A549 (cell line): ENCODE measurements at regions not wholly inside any gene's neighbourhood (a gene's known extent, or its start where the extent isn't known, plus 50 kb on each side); places are given as distances from the start of the nearest gene placed in this dataset.

ENCODE experiments used
- ATAC-seq, 2 experiments: fragments of 200-7000 bp in 1 of 2; fragments of >200 bp in 1 of 2; cut with Nextera tagmentation in 1 of 2; cut with Tn5 transposase in 1 of 2; 3 replicates each; pipeline versions ENCODE4 v1.8.0 to v1.9.1; 2018 to 2020; ENCODE audit warnings: mild to moderate bottlenecking in 1 of 2, moderate library complexity in 1 of 2
- CTCF ChIA-PET: fragments of 300-600 bp; sonication (Branson Sonifier 250); formaldehyde crosslinking; extraction: SDS; loops from one replicate; lab custom pipeline; 2021; ENCODE audit warnings: antibody characterized with exemption, inconsistent platforms; lab: Yijun Ruan, JAX
- POLR2A ChIA-PET: fragments of 350-600 bp; formaldehyde crosslinking; extraction: SDS; loops from one replicate; lab custom pipeline; 2021; ENCODE audit warnings: antibody characterized with exemption, inconsistent platforms; lab: Yijun Ruan, JAX
- DNase-seq, 2 experiments: peaks; one replicate each; pipeline versions ENCODE4 v3.0.0 to v3.0.0-alpha.2; 2011 to 2016; ENCODE audit warnings: low read depth in 1 of 2, low spot score in 1 of 2
- FAIRE-seq: peaks from 2 replicates; lab custom pipeline; 2011; peaks lifted over from hg19 to GRCh38; lab: Jason Lieb, UNC
- H3K27ac ChIP-seq, 2 experiments: fragments of >200 bp; sonication (Bioruptor Twin); formaldehyde crosslinking; 3 replicates each; pipeline ENCODE4 v1.5.1; 2016 to 2017
- H3K4me1 ChIP-seq: fragments of >200 bp; sonication (Bioruptor Twin); formaldehyde crosslinking; 3 replicates; pipeline ENCODE4 v1.6.1; 2016
- H3K4me2 ChIP-seq: fragments of >200 bp; sonication (Bioruptor Twin); formaldehyde crosslinking; 3 replicates; pipeline ENCODE4 v1.6.1; 2016
- H3K4me3 ChIP-seq: fragments of >200 bp; sonication (Bioruptor Twin); formaldehyde crosslinking; 3 replicates; pipeline ENCODE4 v1.5.1; 2016
- H3K9me3 ChIP-seq: fragments of >200 bp; sonication (Bioruptor Twin); formaldehyde crosslinking; 3 replicates; pipeline ENCODE4 v1.6.1; 2016
- CBX2 ChIP-seq: fragments of 200-600 bp; sonication (generic); IDR thresholded peaks from 2 replicates; pipeline ENCODE4 v1.6.1; 2016; ENCODE audit warnings: low read depth, mild to moderate bottlenecking, borderline replicate concordance
- CBX8 ChIP-seq: fragments of 200-600 bp; sonication (generic); IDR thresholded peaks from 2 replicates; pipeline ENCODE4 v1.6.1; 2016
- CHD4 ChIP-seq: fragments of 200-600 bp; sonication (generic); IDR thresholded peaks from 2 replicates; pipeline ENCODE4 v1.6.1; 2016; ENCODE audit warnings: antibody characterized with exemption, mild to moderate bottlenecking, borderline replicate concordance
- E2F6 ChIP-seq: IDR thresholded peaks from 2 replicates; pipeline ENCODE4 v1.6.1; 2012; ENCODE audit warnings: low read depth, borderline replicate concordance
- EHF ChIP-seq: fragments of 250-450 bp; sonication (Bioruptor Pico); IDR thresholded peaks from 2 replicates; pipeline ENCODE4 v1.5.0; 2020; ENCODE audit warnings: mild to moderate bottlenecking
- ESRRA ChIP-seq: fragments of 150-350 bp; IDR thresholded peaks from 2 replicates; pipeline ENCODE4 v1.6.1; 2014; ENCODE audit warnings: mild to moderate bottlenecking, low read length, borderline replicate concordance
- FOSB ChIP-seq: fragments of 250-450 bp; sonication (Bioruptor Pico); IDR thresholded peaks from 2 replicates; pipeline ENCODE4 v1.5.0; 2020; ENCODE audit warnings: mild to moderate bottlenecking, moderate library complexity
- FOSL2 ChIP-seq, 2 experiments: fragments of 450-650 bp in 1 of 2; fragments of >200 bp in 1 of 2; sonication (Bioruptor Twin) in 1 of 2; formaldehyde crosslinking; IDR thresholded peaks; 2 replicates each; pipeline versions ENCODE4 v1.5.0 to v1.6.1; 2016 to 2020; ENCODE audit warnings: mild to moderate bottlenecking in 1 of 2, moderate library complexity in 1 of 2
- FOXS1 ChIP-seq: fragments of 250-450 bp; sonication (Bioruptor Pico); IDR thresholded peaks from 2 replicates; pipeline ENCODE4 v1.5.0; 2020; ENCODE audit warnings: mild to moderate bottlenecking, moderate library complexity
- GATA3 ChIP-seq: IDR thresholded peaks from 2 replicates; pipeline ENCODE4 v1.6.1; 2012; ENCODE audit warnings: borderline replicate concordance
- HDAC2 ChIP-seq: fragments of 200-600 bp; sonication (generic); IDR thresholded peaks from 2 replicates; pipeline ENCODE4 v1.6.1; 2016
- HEYL ChIP-seq: fragments of 250-450 bp; sonication (Bioruptor Pico); IDR thresholded peaks from 2 replicates; pipeline ENCODE4 v1.8.0; 2021; ENCODE audit warnings: mild to moderate bottlenecking, moderate library complexity
- HOXA7 ChIP-seq: fragments of 250-450 bp; sonication (Bioruptor Pico); IDR thresholded peaks from 2 replicates; pipeline ENCODE4 v1.5.0; 2020; ENCODE audit warnings: mild to moderate bottlenecking, moderate library complexity
- JUNB ChIP-seq: fragments of >200 bp; sonication (Bioruptor Twin); formaldehyde crosslinking; IDR thresholded peaks from 2 replicates; pipeline ENCODE4 v1.6.1; 2016
- KDM5A ChIP-seq: fragments of 200-600 bp; sonication (generic); IDR thresholded peaks from 2 replicates; pipeline ENCODE4 v1.6.1; 2016; ENCODE audit warnings: antibody characterized with exemption, mild to moderate bottlenecking
- MAFK ChIP-seq: fragments of 450-650 bp; IDR thresholded peaks from 2 replicates; pipeline ENCODE4 v1.6.1; 2014; ENCODE audit not compliant: partially characterized antibody
- NFE2L2 ChIP-seq: fragments of 150-350 bp; conservative IDR thresholded peaks from 2 replicates; pipeline ENCODE4 v1.6.1; 2014; ENCODE audit warnings: low read length
- POLR2A ChIP-seq: IDR thresholded peaks from 2 replicates; pipeline ENCODE4 v1.6.1; 2012; ENCODE audit warnings: mild to moderate bottlenecking, low read length
- POLR2AphosphoS2 ChIP-seq: conservative IDR thresholded peaks from 2 replicates; pipeline ENCODE4 v1.6.1; 2012; ENCODE audit warnings: low read length, improper control_type of control experiment, inconsistent platforms
- RAD21 ChIP-seq, 2 experiments: fragments of >200 bp in 1 of 2; sonication (Bioruptor Twin) in 1 of 2; formaldehyde crosslinking in 1 of 2; IDR thresholded peaks in 1 of 2; conservative IDR thresholded peaks in 1 of 2; 2 replicates in 1 of 2; 3 replicates in 1 of 2; pipeline ENCODE4 v1.6.1; 2012 to 2018; ENCODE audit warnings: inconsistent platforms in 1 of 2
- RARB ChIP-seq: fragments of 250-450 bp; sonication (Bioruptor Pico); IDR thresholded peaks from 2 replicates; pipeline ENCODE4 v1.8.0; 2021; ENCODE audit warnings: mild to moderate bottlenecking, moderate library complexity
- RCOR1 ChIP-seq: fragments of 150-350 bp; IDR thresholded peaks from 2 replicates; pipeline ENCODE4 v1.6.1; 2014; ENCODE audit warnings: antibody characterized with exemption, low read length, low read depth
- REST ChIP-seq: fragments of 200-600 bp; sonication (generic); IDR thresholded peaks from 2 replicates; pipeline ENCODE4 v1.6.1; 2016; ENCODE audit warnings: antibody characterized with exemption, mild to moderate bottlenecking, moderate library complexity
- TFCP2L1 ChIP-seq: fragments of 250-450 bp; sonication (Bioruptor Pico); IDR thresholded peaks from 2 replicates; pipeline ENCODE4 v1.5.0; 2021; ENCODE audit warnings: mild to moderate bottlenecking
- USF2 ChIP-seq: fragments of 450-650 bp; IDR thresholded peaks from 2 replicates; pipeline ENCODE4 v1.6.1; 2014; ENCODE audit warnings: antibody characterized with exemption
- ZC3H11A ChIP-seq: fragments of 450-650 bp; IDR thresholded peaks from 2 replicates; pipeline ENCODE4 v1.6.1; 2014; ENCODE audit warnings: antibody characterized with exemption, mild to moderate bottlenecking
- ZFP36 ChIP-seq: fragments of 450-650 bp; IDR thresholded peaks from 2 replicates; pipeline ENCODE4 v1.6.1; 2014; ENCODE audit warnings: borderline replicate concordance; ENCODE audit not compliant: partially characterized antibody
- ZNF302 ChIP-seq: fragments of 250-450 bp; sonication (Bioruptor Pico); IDR thresholded peaks from 2 replicates; pipeline ENCODE4 v1.9.0; 2021; ENCODE audit warnings: inconsistent platforms, mild to moderate bottlenecking, moderate library complexity
- ZSCAN20 ChIP-seq: fragments of 250-450 bp; sonication (Bioruptor Pico); IDR thresholded peaks from 2 replicates; pipeline ENCODE4 v1.8.0; 2022; ENCODE audit warnings: mild to moderate bottlenecking, moderate library complexity
- WGBS: methylation state at CpG from one replicate; pipeline ENCODE4 v1.1.6; 2017; ENCODE audit errors: missing lambda C conversion rate; 5-methylcytosine and 5-hydroxymethylcytosine counted together
- TF ChIP-seq, protein P1 (sequence below): IDR thresholded peaks from 2 replicates; pipeline ENCODE4 v1.6.1; 2012
- TF ChIP-seq, protein P2 (sequence below): fragments of >200 bp; sonication (Bioruptor Twin); formaldehyde crosslinking; IDR thresholded peaks from 3 replicates; pipeline ENCODE4 v1.5.1; 2016
- TF ChIP-seq, protein P3 (sequence below): fragments of >200 bp; sonication (Bioruptor Twin); formaldehyde crosslinking; IDR thresholded peaks from 3 replicates; pipeline ENCODE4 v1.6.1; 2016

DNA sequence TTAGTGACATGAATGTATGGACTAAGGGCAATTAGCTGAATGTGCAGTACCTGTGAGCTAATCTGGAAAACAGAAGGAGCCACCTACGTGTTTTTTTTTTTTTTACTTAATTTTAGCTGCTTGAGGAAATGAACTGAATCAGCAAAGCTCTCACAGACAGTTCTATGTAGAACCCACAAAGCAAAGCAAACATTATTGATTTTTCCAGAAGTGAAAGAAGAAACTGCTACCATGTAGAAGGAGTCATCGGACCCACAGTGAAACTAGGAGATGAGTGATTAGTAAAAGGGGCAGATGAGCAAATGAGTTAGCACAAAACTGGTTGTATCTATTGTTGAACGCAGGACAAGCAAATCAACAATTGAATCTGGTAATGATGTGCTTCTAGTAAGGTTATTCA is 94.1 kb upstream of the SLC7A1 start:
- TF ChIP-seq ZFP36 (no peak), ZSCAN20 (CRISPR knock-in tag) (no peak), RARB (CRISPR knock-in tag) (no peak), GATA3 (no peak), RAD21 (conservative IDR thresholded peaks at IDR 0.05 in 1 of 2, IDR thresholded peaks at IDR 0.05 in 1 of 2) (no peak), HEYL (no peak), POLR2AphosphoS2 (no peak), CBX8 (no peak), USF2 (no peak), MAFK (no peak), TFCP2L1 (CRISPR knock-in tag) (no peak), HOXA7 (CRISPR knock-in tag) (no peak), CHD4 (no peak), FOSL2 (IDR thresholded peaks at IDR 0.05) (no peak), FOSL2 (CRISPR knock-in tag; IDR thresholded peaks at IDR 0.05) (no peak), ZNF302 (CRISPR knock-in tag) (no peak), E2F6 (no peak), REST (no peak)
- TF ChIP-seq, protein P1, sequence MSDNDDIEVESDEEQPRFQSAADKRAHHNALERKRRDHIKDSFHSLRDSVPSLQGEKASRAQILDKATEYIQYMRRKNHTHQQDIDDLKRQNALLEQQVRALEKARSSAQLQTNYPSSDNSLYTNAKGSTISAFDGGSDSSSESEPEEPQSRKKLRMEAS: no peak
- FAIRE-seq: no peak
- no peaks in the 10 kb centered on the region for H3K4me1 ChIP-seq
- 19% methylated on average over 3 of the region's 3 CpGs for WGBS
- H3K9me3 ChIP-seq: no peaks in the 10 kb centered on the region
- CTCF ChIA-PET: interaction anchor here (1.6 kb wide), 1 partner anchor 182 kb away, joined by 3 read pairs; no protein-coding TSS in a partner anchor
- no peak overlapping the region for H3K4me2 ChIP-seq
- no peak overlapping the region for H3K4me3 ChIP-seq
- DNase-seq: no peak
- ATAC-seq: no peak
- POLR2A ChIA-PET: no interaction called here
- H3K27ac ChIP-seq: no peak overlapping the region

- ATAC-seq (no peak), DNase-seq (no peak), FAIRE-seq (no peak)
- Histone ChIP-seq H3K4me2 (no peak overlapping the region), H3K27ac (no peak overlapping the region), H3K4me3 (no peak overlapping the region), H3K9me3 (no peaks in the 10 kb centered on the region), H3K4me1 (no peaks in the 10 kb centered on the region)
- POLR2A ChIA-PET: no interaction called here
- CTCF ChIA-PET: interaction anchor here (1.6 kb wide), 1 partner anchor 180 kb away, joined by 3 read pairs; no protein-coding TSS in a partner anchor
- TF ChIP-seq EHF (CRISPR knock-in tag): no peak
- TF ChIP-seq, protein P2, sequence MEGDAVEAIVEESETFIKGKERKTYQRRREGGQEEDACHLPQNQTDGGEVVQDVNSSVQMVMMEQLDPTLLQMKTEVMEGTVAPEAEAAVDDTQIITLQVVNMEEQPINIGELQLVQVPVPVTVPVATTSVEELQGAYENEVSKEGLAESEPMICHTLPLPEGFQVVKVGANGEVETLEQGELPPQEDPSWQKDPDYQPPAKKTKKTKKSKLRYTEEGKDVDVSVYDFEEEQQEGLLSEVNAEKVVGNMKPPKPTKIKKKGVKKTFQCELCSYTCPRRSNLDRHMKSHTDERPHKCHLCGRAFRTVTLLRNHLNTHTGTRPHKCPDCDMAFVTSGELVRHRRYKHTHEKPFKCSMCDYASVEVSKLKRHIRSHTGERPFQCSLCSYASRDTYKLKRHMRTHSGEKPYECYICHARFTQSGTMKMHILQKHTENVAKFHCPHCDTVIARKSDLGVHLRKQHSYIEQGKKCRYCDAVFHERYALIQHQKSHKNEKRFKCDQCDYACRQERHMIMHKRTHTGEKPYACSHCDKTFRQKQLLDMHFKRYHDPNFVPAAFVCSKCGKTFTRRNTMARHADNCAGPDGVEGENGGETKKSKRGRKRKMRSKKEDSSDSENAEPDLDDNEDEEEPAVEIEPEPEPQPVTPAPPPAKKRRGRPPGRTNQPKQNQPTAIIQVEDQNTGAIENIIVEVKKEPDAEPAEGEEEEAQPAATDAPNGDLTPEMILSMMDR: no peak
- no peak for TF ChIP-seq HDAC2
- TF ChIP-seq ZC3H11A: no peak
- TF ChIP-seq CBX2: no peak
- TF ChIP-seq NFE2L2: no peak
- TF ChIP-seq JUNB: no peak
- no peak for TF ChIP-seq ZFP36
- no peak for TF ChIP-seq FOSB (CRISPR knock-in tag)
- TF ChIP-seq, protein P3, sequence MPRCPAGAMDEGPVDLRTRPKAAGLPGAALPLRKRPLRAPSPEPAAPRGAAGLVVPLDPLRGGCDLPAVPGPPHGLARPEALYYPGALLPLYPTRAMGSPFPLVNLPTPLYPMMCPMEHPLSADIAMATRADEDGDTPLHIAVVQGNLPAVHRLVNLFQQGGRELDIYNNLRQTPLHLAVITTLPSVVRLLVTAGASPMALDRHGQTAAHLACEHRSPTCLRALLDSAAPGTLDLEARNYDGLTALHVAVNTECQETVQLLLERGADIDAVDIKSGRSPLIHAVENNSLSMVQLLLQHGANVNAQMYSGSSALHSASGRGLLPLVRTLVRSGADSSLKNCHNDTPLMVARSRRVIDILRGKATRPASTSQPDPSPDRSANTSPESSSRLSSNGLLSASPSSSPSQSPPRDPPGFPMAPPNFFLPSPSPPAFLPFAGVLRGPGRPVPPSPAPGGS: no peak
- TF ChIP-seq POLR2A: no peak
- TF ChIP-seq KDM5A: no peak
- no peak for TF ChIP-seq CHD4
- TF ChIP-seq ESRRA: no peak
- no peak for TF ChIP-seq RCOR1
- no peak for TF ChIP-seq CBX8
- no peak for TF ChIP-seq FOXS1 (CRISPR knock-in tag)
- TF ChIP-seq RAD21 (conservative IDR thresholded peaks at IDR 0.05 in 1 of 2, IDR thresholded peaks at IDR 0.05 in 1 of 2): no peak
- TF ChIP-seq, protein P1: no peak
- WGBS: 32% methylated on average over 2 of the region's 3 CpGs
Observed at GRCh38 chr13:29688193-29688592, 92.7 kb upstream of the SLC7A1 start.
